Gastroesophageal sphincter (tissue), 3 donors: ENCODE measurements at regions not wholly inside any gene's neighbourhood (a gene's known extent, or its start where the extent isn't known, plus 50 kb on each side); places are given as distances from the start of the nearest gene placed in this dataset.

ENCODE experiments used
- EP300 ChIP-seq: sonication (generic); formaldehyde crosslinking; IDR thresholded peaks from one replicate; pipeline ENCODE4 v1.6.1; 2017; ENCODE audit warnings: antibody characterized with exemption, mild to moderate bottlenecking
- POLR2A ChIP-seq, 2 donors: fragments of 450-650 bp; IDR thresholded peaks; one replicate each; pipeline ENCODE4 v1.6.1; 2017; ENCODE audit warnings: antibody characterized with exemption in 2 of 2, mild to moderate bottlenecking in 2 of 2, moderate library complexity in 1 of 2
- POLR2AphosphoS5 ChIP-seq: sonication (generic); formaldehyde crosslinking; IDR thresholded peaks from one replicate; pipeline ENCODE4 v1.6.1; 2017; ENCODE audit warnings: antibody characterized with exemption
- TF ChIP-seq, protein P1 (sequence below), 4 experiments: fragments of 200-600 bp in 2 of 4; fragments of 450-650 bp in 2 of 4; sonication (generic) in 1 of 4; IDR thresholded peaks; one replicate each; pipeline ENCODE4 v1.5.1; 2017 to 2019; ENCODE audit warnings: antibody characterized with exemption in 4 of 4, mild to moderate bottlenecking in 2 of 4, moderate library complexity in 2 of 4

- no peak for TF ChIP-seq POLR2A (IDR thresholded peaks at IDR 0.05)
- TF ChIP-seq POLR2AphosphoS5 = no peak
- TF ChIP-seq, protein P1, sequence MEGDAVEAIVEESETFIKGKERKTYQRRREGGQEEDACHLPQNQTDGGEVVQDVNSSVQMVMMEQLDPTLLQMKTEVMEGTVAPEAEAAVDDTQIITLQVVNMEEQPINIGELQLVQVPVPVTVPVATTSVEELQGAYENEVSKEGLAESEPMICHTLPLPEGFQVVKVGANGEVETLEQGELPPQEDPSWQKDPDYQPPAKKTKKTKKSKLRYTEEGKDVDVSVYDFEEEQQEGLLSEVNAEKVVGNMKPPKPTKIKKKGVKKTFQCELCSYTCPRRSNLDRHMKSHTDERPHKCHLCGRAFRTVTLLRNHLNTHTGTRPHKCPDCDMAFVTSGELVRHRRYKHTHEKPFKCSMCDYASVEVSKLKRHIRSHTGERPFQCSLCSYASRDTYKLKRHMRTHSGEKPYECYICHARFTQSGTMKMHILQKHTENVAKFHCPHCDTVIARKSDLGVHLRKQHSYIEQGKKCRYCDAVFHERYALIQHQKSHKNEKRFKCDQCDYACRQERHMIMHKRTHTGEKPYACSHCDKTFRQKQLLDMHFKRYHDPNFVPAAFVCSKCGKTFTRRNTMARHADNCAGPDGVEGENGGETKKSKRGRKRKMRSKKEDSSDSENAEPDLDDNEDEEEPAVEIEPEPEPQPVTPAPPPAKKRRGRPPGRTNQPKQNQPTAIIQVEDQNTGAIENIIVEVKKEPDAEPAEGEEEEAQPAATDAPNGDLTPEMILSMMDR (IDR thresholded peaks at IDR 0.05) = no peak
- no peak for TF ChIP-seq EP300
Observed at GRCh38 chr6:106883808-106884262, 90.7 kb downstream of the CD24 start.
